ENCODE measurements at regions not wholly inside any gene's neighbourhood (a gene's known extent, or its start where the extent isn't known, plus 50 kb on each side); places are given as distances from the start of the nearest gene placed in this dataset.

DNA sequence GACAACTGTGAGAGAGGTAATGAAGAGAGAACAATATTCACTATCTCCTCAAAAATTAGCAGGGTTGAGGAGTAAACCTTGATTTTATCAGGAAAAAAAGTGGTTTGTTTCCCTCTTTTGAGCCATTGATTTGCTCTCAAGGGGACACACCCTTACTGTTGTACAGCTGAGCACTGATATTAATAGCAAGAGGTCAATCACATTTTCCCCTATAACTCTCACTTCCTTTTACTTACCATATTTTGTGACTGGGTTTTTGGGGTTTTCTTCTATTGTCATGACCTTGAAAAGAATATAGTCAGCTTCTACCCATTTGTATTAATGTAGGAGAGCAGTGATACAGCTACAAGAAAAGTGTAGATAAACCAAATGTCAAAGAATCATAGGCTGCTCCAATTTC, 70.2 kb upstream of the LONRF3 start:
- FAIRE-seq (no peak), DNase-seq (ENCODE audit: low read depth) (no peak)
- TF ChIP-seq CTCF (IDR thresholded peaks at IDR 0.05; ENCODE audit: insufficient read depth, low read length, severe bottlenecking), result no peak
- no peaks in the 10 kb centered on the region for H3K27me3 ChIP-seq (ENCODE audit: control insufficient read depth, insufficient read depth, low read length)
- no peak overlapping the region for H3K4me3 ChIP-seq (ENCODE audit: low read depth, low read length)
- H3K36me3 ChIP-seq (ENCODE audit: control insufficient read depth, insufficient read depth, low read length), result no peaks in the 10 kb centered on the region

DNA sequence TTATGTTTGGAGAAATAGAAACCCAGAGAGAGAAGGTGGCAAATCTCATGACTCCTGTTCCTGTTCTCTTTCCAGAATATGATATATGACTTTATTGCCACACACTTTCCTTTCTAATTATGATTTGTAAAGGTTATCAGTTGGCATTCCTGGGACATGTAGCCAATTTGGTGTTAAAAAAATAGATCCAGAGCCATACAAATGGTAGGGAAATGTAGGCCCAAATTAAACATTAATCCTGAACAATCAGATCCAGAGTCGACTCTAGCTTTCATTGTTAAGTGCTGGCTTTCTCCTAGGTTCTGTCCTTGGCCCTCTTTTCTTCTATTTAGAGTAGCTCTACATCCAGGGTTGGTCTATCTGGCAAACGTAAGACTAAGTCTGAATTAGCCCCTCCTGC, 69.8 kb upstream of the LONRF3 start:
- H3K27me3 ChIP-seq (ENCODE audit: control insufficient read depth, insufficient read depth, low read length), result no peaks in the 10 kb centered on the region
- H3K4me3 ChIP-seq (ENCODE audit: low read depth, low read length), result no peak overlapping the region
- TF ChIP-seq CTCF (IDR thresholded peaks at IDR 0.05; ENCODE audit: insufficient read depth, low read length, severe bottlenecking), result no peak
- DNase-seq (ENCODE audit: low read depth), result no peak
- FAIRE-seq, result no peak
- no peaks in the 10 kb centered on the region for H3K36me3 ChIP-seq (ENCODE audit: control insufficient read depth, insufficient read depth, low read length)

All from bronchial epithelial cell (primary cell).